GM10847 (cell line): ENCODE measurements at regions not wholly inside any gene's neighbourhood (a gene's known extent, or its start where the extent isn't known, plus 50 kb on each side); places are given as distances from the start of the nearest gene placed in this dataset.

Source experiments
- POLR2A ChIP-seq: IDR thresholded peaks from 2 replicates; pipeline ENCODE4 v1.6.1; 2011; ENCODE audit not compliant: insufficient read length; ENCODE audit errors: extremely low read depth

- TF ChIP-seq POLR2A, result no peak
These were observed 519.1 kb downstream of the RNF144A start for GRCh38 chr2:7436096-7436906.

- no peak for TF ChIP-seq POLR2A
These were observed 519.9 kb downstream of the RNF144A start for GRCh38 chr2:7437141-7437540.

- TF ChIP-seq POLR2A, result no peak
These were observed 520.8 kb downstream of the RNF144A start for GRCh38 chr2:7437716-7438632.

GRCh38 chr2:7438855-7439254, 521.6 kb downstream of the RNF144A start:
- TF ChIP-seq POLR2A, result no peak

GRCh38 chr2:7440977-7441376, 523.8 kb downstream of the RNF144A start:
- TF ChIP-seq POLR2A, result no peak

GRCh38 chr2:7444626-7445025, 527.4 kb downstream of the RNF144A start:
- no peak for TF ChIP-seq POLR2A

GRCh38 chr2:7448578-7449264, 531.5 kb downstream of the RNF144A start:
- no peak for TF ChIP-seq POLR2A

GRCh38 chr2:7449298-7449697, 532.1 kb downstream of the RNF144A start:
- no peak for TF ChIP-seq POLR2A

GRCh38 chr2:7450188-7450832, 533.1 kb downstream of the RNF144A start:
- no peak for TF ChIP-seq POLR2A

GRCh38 chr2:7450833-7451190, 533.6 kb downstream of the RNF144A start:
- no peak for TF ChIP-seq POLR2A

- no peak for TF ChIP-seq POLR2A
These were observed 535.1 kb downstream of the RNF144A start for GRCh38 chr2:7452110-7452876.

GRCh38 chr2:7454592-7454991, 537.4 kb downstream of the RNF144A start:
- no peak for TF ChIP-seq POLR2A

GRCh38 chr2:7456762-7457161, 539.5 kb downstream of the RNF144A start:
- TF ChIP-seq POLR2A, result no peak

GRCh38 chr2:7458066-7458465, 540.9 kb downstream of the RNF144A start:
- TF ChIP-seq POLR2A, result no peak
